ENCODE measurements at regions not wholly inside any gene's neighbourhood (a gene's known extent, or its start where the extent isn't known, plus 50 kb on each side); places are given as distances from the start of the nearest gene placed in this dataset.

DNA sequence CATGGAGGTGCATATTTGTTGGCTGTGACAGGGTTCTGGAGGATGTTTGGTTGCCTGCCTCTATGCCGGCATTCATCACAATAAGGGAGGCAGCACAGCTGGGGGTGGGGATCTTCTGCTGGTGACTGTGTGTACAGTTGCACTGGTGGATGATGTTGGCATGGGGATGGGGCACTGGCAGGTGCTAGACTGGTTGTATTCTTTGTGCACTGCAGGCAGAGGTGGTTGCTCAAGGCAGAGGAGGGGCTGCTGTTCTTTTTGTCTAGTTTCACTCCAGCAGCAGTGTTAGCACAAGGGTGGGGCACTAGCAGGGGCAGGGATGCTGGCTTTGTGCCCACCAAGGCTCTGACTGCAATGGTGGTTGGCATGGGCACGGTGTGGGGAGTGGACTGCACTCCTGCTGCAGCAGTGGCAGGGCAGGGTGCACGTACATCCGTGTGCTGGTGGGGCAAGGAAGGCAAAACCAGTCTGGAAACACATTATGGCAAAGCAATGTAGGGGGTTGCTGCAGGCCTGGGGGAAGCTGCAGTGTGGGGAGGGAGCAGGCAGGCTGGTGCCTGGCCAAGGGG lies 69.3 kb downstream of the ISOC1 start:
- Histone ChIP-seq H4K20me1 (ENCODE audit: insufficient read depth) (no peaks in the 10 kb centered on the region), H3F3A (ENCODE audit: insufficient read depth, low read length, poor library complexity, severe bottlenecking) (no peaks in the 10 kb centered on the region), H3K9ac (ENCODE audit: low read length) (no peak overlapping the region), H3K27ac (ENCODE audit: low read length) (no peak overlapping the region), H3K79me2 (replicated peaks; ENCODE audit: insufficient read depth, low read length) (no peaks in the 10 kb centered on the region), H2AFZ (ENCODE audit: low read depth, low read length) (no peak overlapping the region), H3K36me3 (ENCODE audit: insufficient read depth, low read length) (no peaks in the 10 kb centered on the region), H3K27me3 (ENCODE audit: insufficient read depth, low read depth, low read length) (no peaks in the 10 kb centered on the region), H3K4me3 (ENCODE audit: low read length) (no peak overlapping the region), H3K9me3 (ENCODE audit: low read length) (no peaks in the 10 kb centered on the region), H3K4me2 (ENCODE audit: low read length) (no peak overlapping the region), H3K9me2 (ENCODE audit: insufficient read depth, low read length) (no peaks in the 10 kb centered on the region)
- TF ChIP-seq, protein P1, sequence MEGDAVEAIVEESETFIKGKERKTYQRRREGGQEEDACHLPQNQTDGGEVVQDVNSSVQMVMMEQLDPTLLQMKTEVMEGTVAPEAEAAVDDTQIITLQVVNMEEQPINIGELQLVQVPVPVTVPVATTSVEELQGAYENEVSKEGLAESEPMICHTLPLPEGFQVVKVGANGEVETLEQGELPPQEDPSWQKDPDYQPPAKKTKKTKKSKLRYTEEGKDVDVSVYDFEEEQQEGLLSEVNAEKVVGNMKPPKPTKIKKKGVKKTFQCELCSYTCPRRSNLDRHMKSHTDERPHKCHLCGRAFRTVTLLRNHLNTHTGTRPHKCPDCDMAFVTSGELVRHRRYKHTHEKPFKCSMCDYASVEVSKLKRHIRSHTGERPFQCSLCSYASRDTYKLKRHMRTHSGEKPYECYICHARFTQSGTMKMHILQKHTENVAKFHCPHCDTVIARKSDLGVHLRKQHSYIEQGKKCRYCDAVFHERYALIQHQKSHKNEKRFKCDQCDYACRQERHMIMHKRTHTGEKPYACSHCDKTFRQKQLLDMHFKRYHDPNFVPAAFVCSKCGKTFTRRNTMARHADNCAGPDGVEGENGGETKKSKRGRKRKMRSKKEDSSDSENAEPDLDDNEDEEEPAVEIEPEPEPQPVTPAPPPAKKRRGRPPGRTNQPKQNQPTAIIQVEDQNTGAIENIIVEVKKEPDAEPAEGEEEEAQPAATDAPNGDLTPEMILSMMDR (IDR thresholded peaks at IDR 0.05; ENCODE audit: poor library complexity, severe bottlenecking): no peak
- TF ChIP-seq RAD21 (conservative IDR thresholded peaks at IDR 0.05) (no peak), MXI1 (conservative IDR thresholded peaks at IDR 0.05; ENCODE audit: poor library complexity, severe bottlenecking) (no peak), EP300 (conservative IDR thresholded peaks at IDR 0.05; ENCODE audit: poor library complexity, severe bottlenecking) (no peak), SMC3 (conservative IDR thresholded peaks at IDR 0.05; ENCODE audit: poor library complexity) (no peak), POLR2AphosphoS5 (IDR thresholded peaks at IDR 0.05) (no peak), TAF1 (IDR thresholded peaks at IDR 0.05; ENCODE audit: low read depth) (no peak), EZH2 (IDR thresholded peaks at IDR 0.05; ENCODE audit: borderline replicate concordance, insufficient read depth, low read length, poor library complexity, severe bottlenecking) (no peak)
- TF ChIP-seq, protein P2, sequence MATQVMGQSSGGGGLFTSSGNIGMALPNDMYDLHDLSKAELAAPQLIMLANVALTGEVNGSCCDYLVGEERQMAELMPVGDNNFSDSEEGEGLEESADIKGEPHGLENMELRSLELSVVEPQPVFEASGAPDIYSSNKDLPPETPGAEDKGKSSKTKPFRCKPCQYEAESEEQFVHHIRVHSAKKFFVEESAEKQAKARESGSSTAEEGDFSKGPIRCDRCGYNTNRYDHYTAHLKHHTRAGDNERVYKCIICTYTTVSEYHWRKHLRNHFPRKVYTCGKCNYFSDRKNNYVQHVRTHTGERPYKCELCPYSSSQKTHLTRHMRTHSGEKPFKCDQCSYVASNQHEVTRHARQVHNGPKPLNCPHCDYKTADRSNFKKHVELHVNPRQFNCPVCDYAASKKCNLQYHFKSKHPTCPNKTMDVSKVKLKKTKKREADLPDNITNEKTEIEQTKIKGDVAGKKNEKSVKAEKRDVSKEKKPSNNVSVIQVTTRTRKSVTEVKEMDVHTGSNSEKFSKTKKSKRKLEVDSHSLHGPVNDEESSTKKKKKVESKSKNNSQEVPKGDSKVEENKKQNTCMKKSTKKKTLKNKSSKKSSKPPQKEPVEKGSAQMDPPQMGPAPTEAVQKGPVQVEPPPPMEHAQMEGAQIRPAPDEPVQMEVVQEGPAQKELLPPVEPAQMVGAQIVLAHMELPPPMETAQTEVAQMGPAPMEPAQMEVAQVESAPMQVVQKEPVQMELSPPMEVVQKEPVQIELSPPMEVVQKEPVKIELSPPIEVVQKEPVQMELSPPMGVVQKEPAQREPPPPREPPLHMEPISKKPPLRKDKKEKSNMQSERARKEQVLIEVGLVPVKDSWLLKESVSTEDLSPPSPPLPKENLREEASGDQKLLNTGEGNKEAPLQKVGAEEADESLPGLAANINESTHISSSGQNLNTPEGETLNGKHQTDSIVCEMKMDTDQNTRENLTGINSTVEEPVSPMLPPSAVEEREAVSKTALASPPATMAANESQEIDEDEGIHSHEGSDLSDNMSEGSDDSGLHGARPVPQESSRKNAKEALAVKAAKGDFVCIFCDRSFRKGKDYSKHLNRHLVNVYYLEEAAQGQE (IDR thresholded peaks at IDR 0.05; ENCODE audit: borderline replicate concordance): no peak

DNA sequence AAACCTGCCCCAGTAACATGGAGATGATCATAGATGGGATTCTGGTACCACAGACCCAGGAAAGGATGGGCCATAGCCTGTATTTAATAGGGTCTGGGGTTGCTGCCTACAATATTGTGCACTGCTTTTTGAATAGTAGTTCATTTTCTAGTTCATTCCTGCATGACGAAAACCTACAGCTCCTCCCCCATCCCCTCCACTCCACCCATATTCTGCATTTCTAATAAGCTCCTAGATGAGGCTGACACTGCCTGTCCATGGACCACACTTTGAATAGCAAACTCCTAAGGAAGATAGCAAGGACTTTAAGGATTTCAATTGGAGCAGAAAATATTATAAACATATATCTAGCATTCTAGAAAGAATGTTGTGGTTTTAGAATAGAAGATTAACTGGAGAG lies 75.5 kb downstream of the ISOC1 start:
- Histone ChIP-seq H3K79me2 (replicated peaks; ENCODE audit: insufficient read depth, low read length) (no peaks in the 10 kb centered on the region), H3K36me3 (ENCODE audit: insufficient read depth, low read length) (no peaks in the 10 kb centered on the region), H2AFZ (ENCODE audit: low read depth, low read length) (no peak overlapping the region), H3F3A (ENCODE audit: insufficient read depth, low read length, poor library complexity, severe bottlenecking) (no peaks in the 10 kb centered on the region), H3K27me3 (ENCODE audit: insufficient read depth, low read depth, low read length) (no peaks in the 10 kb centered on the region), H3K9ac (ENCODE audit: low read length) (no peak overlapping the region), H3K4me2 (ENCODE audit: low read length) (no peak overlapping the region), H3K9me3 (ENCODE audit: low read length) (no peaks in the 10 kb centered on the region), H3K9me2 (ENCODE audit: insufficient read depth, low read length) (no peaks in the 10 kb centered on the region), H3K27ac (ENCODE audit: low read length) (no peak overlapping the region), H4K20me1 (ENCODE audit: insufficient read depth) (no peaks in the 10 kb centered on the region), H3K4me3 (ENCODE audit: low read length) (no peak overlapping the region)
- TF ChIP-seq EZH2 (IDR thresholded peaks at IDR 0.05; ENCODE audit: borderline replicate concordance, insufficient read depth, low read length, poor library complexity, severe bottlenecking): no peak
- no peak for TF ChIP-seq MXI1 (conservative IDR thresholded peaks at IDR 0.05; ENCODE audit: poor library complexity, severe bottlenecking)
- TF ChIP-seq SMC3 (conservative IDR thresholded peaks at IDR 0.05; ENCODE audit: poor library complexity): no peak
- TF ChIP-seq TAF1 (IDR thresholded peaks at IDR 0.05; ENCODE audit: low read depth): no peak
- no peak for TF ChIP-seq RAD21 (conservative IDR thresholded peaks at IDR 0.05)
- no peak for TF ChIP-seq EP300 (conservative IDR thresholded peaks at IDR 0.05; ENCODE audit: poor library complexity, severe bottlenecking)
- TF ChIP-seq POLR2AphosphoS5 (IDR thresholded peaks at IDR 0.05): no peak
- TF ChIP-seq, protein P2 (IDR thresholded peaks at IDR 0.05; ENCODE audit: borderline replicate concordance): no peak
- TF ChIP-seq, protein P1 (IDR thresholded peaks at IDR 0.05; ENCODE audit: poor library complexity, severe bottlenecking): no peak
